K562 (cell line): ENCODE measurements at regions not wholly inside any gene's neighbourhood (a gene's known extent, or its start where the extent isn't known, plus 50 kb on each side); places are given as distances from the start of the nearest gene placed in this dataset.

Experiments
- CTCF ChIP-seq, 3 experiments: IDR thresholded peaks in 2 of 3; conservative IDR thresholded peaks in 1 of 3; 2 replicates each; pipeline ENCODE4 v1.5.1; 2011 to 2012; ENCODE audit warnings: low read length in 3 of 3, mild to moderate bottlenecking in 3 of 3, control low read depth in 2 of 3, improper control_type of control experiment in 1 of 3, inconsistent platforms in 1 of 3, low read depth in 1 of 3, mixed read lengths in 1 of 3, moderate library complexity in 1 of 3; ENCODE audit not compliant: insufficient read depth in 2 of 3
- EZH2 ChIP-seq: IDR thresholded peaks from 2 replicates; pipeline ENCODE4 v1.6.1; 2012; ENCODE audit warnings: low read depth, mild to moderate bottlenecking, inconsistent platforms, low read length, borderline replicate concordance
- TAF7 ChIP-seq: fragments of 450-650 bp; IDR thresholded peaks from 2 replicates; pipeline ENCODE4 v1.6.1; 2016; ENCODE audit warnings: missing genetic modification characterization, missing compliant biosample characterization
- ZNF717 ChIP-seq: fragments of 250-450 bp; sonication (Bioruptor Pico); IDR thresholded peaks from 2 replicates; pipeline ENCODE4 v1.5.0; 2021
- TF ChIP-seq, protein P1 (sequence below): fragments of 450-650 bp; IDR thresholded peaks from 2 replicates; pipeline ENCODE4 v1.6.1; 2016; ENCODE audit warnings: missing biosample characterization, missing genetic modification characterization

GRCh38 chr10:118965645-118966044 is 63.9 kb upstream of the NANOS1 start:
- no peak for TF ChIP-seq ZNF717 (CRISPR knock-in tag)
- no peak for TF ChIP-seq CTCF (IDR thresholded peaks at IDR 0.05 in 2 of 3, conservative IDR thresholded peaks at IDR 0.05 in 1 of 3; ENCODE audit: insufficient read depth in 2 of 3, low read depth in 1 of 3, low read length in 3 of 3)
- TF ChIP-seq EZH2: no peak
- TF ChIP-seq TAF7 (tag): no peak
- TF ChIP-seq, protein P1, sequence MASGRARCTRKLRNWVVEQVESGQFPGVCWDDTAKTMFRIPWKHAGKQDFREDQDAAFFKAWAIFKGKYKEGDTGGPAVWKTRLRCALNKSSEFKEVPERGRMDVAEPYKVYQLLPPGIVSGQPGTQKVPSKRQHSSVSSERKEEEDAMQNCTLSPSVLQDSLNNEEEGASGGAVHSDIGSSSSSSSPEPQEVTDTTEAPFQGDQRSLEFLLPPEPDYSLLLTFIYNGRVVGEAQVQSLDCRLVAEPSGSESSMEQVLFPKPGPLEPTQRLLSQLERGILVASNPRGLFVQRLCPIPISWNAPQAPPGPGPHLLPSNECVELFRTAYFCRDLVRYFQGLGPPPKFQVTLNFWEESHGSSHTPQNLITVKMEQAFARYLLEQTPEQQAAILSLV (tag): no peak
